ENCODE measurements at regions not wholly inside any gene's neighbourhood (a gene's known extent, or its start where the extent isn't known, plus 50 kb on each side); places are given as distances from the start of the nearest gene placed in this dataset.

DNA sequence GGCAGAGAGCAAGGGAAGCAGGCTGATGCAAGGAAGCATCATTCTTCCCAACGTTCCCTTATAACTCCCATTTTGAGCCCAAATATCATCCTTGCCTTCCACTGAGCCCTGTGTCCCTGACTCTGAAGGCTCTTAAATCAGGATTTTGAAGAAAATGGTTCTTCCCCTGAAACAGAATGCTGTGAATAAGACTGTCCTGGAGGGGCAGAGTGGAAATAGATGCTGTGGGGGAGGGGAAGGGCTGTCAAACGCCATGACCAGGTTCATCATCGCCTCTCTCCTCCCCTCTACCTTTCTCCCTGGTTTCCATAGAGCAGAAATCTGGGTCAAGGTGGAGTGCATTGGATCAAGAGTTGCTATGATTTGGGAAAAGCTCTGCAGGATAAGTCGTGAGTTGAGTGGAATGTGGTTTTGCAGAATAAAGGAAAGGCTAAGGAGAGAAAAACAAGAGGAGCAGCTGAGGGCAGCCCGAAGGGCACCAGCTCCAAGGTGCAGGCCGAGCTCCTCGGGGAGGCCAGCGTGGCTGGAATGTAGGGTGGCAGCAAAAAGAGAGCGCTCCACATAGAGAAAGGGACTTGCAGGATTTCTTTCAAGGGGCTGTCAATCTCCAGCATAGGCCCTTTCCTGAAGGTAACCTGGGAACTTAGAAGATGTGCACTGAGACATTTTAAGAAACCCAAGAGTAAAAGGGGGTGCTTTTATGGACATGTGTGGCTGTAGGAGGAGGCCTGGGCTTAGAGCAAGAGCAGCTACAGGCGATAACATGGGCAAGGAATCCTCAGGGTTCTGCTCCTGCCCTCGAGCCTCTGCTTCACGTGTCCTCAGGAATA is 120.8 kb upstream of the CDYL start:
- Histone ChIP-seq H3K9ac (ENCODE audit: low read length) (no peak overlapping the region), H3K4me1 (ENCODE audit: control insufficient read depth in 1 of 2, insufficient read depth in 2 of 2, low read length in 2 of 2) (peaks cover 2 to 5% of the 10 kb centered on the region in 2 experiments), H2BK12ac (ENCODE audit: low read length) (no peak overlapping the region), H3K4me2 (ENCODE audit: low read length) (no peak overlapping the region), H4K12ac (ENCODE audit: low read depth, low read length) (no peak overlapping the region), H4K8ac (ENCODE audit: low read depth, low read length) (no peak overlapping the region), H2AFZ (ENCODE audit: insufficient read depth, low read length, poor library complexity) (no peak overlapping the region), H2BK5ac (ENCODE audit: low read depth, low read length, poor library complexity) (no peak overlapping the region), H3K9me3 (ENCODE audit: insufficient read depth, low read depth, low read length) (no peaks in the 10 kb centered on the region), H3K4ac (ENCODE audit: low read depth, low read length) (no peak overlapping the region), H3K18ac (ENCODE audit: low read length) (no peak overlapping the region), H3K36me3 (ENCODE audit: control insufficient read depth in 1 of 2, insufficient read depth in 2 of 2, low read length in 2 of 2) (no peaks in the 10 kb centered on the region), H3K23ac (ENCODE audit: low read length) (no peak overlapping the region), H3K27ac (ENCODE audit: low read depth, low read length) (no peak overlapping the region), H4K91ac (ENCODE audit: low read depth, low read length) (no peak overlapping the region), H3K79me1 (ENCODE audit: low read length) (no peaks in the 10 kb centered on the region), H3K4me3 (ENCODE audit: low read depth, low read length) (no peak overlapping the region), H3K14ac (ENCODE audit: low read length) (no peak overlapping the region), H2AK5ac (ENCODE audit: low read length) (no peak overlapping the region), H3K27me3 (ENCODE audit: insufficient read depth, low read length) (no peaks in the 10 kb centered on the region), H2BK120ac (ENCODE audit: insufficient read depth, low read length, poor library complexity) (no peak overlapping the region), H3K79me2 (ENCODE audit: control insufficient read depth, insufficient read depth, low read length, poor library complexity) (no peaks in the 10 kb centered on the region)
- WGBS (ENCODE audit: extremely low coverage, insufficient coverage, insufficient read length), result no CpG with 5 or more reads among the region's 12 CpGs
- no peak for DNase-seq

DNA sequence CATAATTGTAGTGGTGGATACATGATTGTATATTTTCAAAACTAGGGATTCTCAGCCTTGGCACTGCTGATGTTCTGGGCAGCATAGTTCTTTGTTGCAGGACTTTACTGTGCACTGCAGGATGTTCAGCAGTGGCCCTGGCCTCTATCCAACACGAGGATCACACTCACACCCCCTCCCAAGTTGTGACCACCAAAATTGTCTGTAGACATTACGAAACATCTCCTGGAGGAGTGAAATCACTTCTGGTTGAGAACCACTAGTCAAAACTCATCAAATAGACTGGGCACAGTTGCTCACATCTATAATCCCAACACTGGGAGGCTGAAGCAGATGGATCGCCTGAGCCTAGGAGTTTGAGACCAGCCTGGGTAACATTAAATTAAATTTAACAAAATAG is 123.1 kb upstream of the CDYL start:
- Histone ChIP-seq H3K79me1 (ENCODE audit: low read length) (no peaks in the 10 kb centered on the region), H3K4me2 (ENCODE audit: low read length) (no peak overlapping the region), H3K14ac (ENCODE audit: low read length) (no peak overlapping the region), H4K8ac (ENCODE audit: low read depth, low read length) (no peak overlapping the region), H3K9ac (ENCODE audit: low read length) (no peak overlapping the region), H3K4me3 (ENCODE audit: low read depth, low read length) (no peak overlapping the region), H4K91ac (ENCODE audit: low read depth, low read length) (no peak overlapping the region), H3K18ac (ENCODE audit: low read length) (no peak overlapping the region), H3K79me2 (ENCODE audit: control insufficient read depth, insufficient read depth, low read length, poor library complexity) (no peaks in the 10 kb centered on the region), H2BK120ac (ENCODE audit: insufficient read depth, low read length, poor library complexity) (no peak overlapping the region), H3K27ac (ENCODE audit: low read depth, low read length) (no peak overlapping the region), H3K27me3 (ENCODE audit: insufficient read depth, low read length) (no peaks in the 10 kb centered on the region), H2AFZ (ENCODE audit: insufficient read depth, low read length, poor library complexity) (no peak overlapping the region), H2AK5ac (ENCODE audit: low read length) (no peak overlapping the region), H3K4me1 (ENCODE audit: control insufficient read depth in 1 of 2, insufficient read depth in 2 of 2, low read length in 2 of 2) (peaks cover 2 to 5% of the 10 kb centered on the region in 2 experiments), H2BK5ac (ENCODE audit: low read depth, low read length, poor library complexity) (no peak overlapping the region), H3K36me3 (ENCODE audit: control insufficient read depth in 1 of 2, insufficient read depth in 2 of 2, low read length in 2 of 2) (no peaks in the 10 kb centered on the region), H3K23ac (ENCODE audit: low read length) (no peak overlapping the region), H2BK12ac (ENCODE audit: low read length) (no peak overlapping the region), H4K12ac (ENCODE audit: low read depth, low read length) (no peak overlapping the region), H3K4ac (ENCODE audit: low read depth, low read length) (no peak overlapping the region), H3K9me3 (ENCODE audit: insufficient read depth, low read depth, low read length) (no peaks in the 10 kb centered on the region)
- DNase-seq, result no peak
- WGBS (ENCODE audit: extremely low coverage, insufficient coverage, insufficient read length), result no CpG with 5 or more reads among the region's 3 CpGs

DNA sequence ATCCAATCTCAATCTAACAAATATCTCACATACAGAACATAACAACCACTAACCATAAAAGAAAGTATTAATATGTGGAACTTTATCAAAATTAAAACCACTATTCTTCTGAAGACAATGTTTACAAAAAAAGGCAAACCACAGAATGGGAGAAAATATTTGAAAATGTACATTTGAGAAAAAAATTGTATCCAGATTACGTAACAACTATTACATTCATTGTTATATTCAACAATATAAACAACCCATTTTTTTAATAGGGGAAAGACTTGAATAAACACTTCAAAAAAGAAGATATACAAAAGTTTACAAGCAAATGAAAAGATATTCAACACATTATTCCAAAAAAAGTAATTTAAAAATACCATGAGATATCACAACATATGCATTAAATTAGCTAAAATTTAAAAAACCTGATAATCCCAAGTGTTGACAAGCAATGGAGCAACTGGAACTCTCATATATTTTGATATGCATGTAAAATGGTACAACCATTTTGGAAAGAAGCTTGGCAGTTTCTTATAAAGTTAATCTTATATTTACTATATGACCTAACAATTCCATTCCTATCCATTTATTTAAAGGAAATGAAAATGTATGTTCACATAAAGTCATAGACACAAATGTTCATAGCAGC is 124.3 kb upstream of the CDYL start:
- no CpG with 5 or more reads among the region's 1 CpG for WGBS (ENCODE audit: extremely low coverage, insufficient coverage, insufficient read length)
- no peak overlapping the region for H3K23ac ChIP-seq (ENCODE audit: low read length)
- H4K91ac ChIP-seq (ENCODE audit: low read depth, low read length), result no peak overlapping the region
- H3K14ac ChIP-seq (ENCODE audit: low read length), result no peak overlapping the region
- H2BK120ac ChIP-seq (ENCODE audit: insufficient read depth, low read length, poor library complexity), result no peak overlapping the region
- H3K27me3 ChIP-seq (ENCODE audit: insufficient read depth, low read length), result no peaks in the 10 kb centered on the region
- H2AK5ac ChIP-seq (ENCODE audit: low read length), result no peak overlapping the region
- H3K27ac ChIP-seq (ENCODE audit: low read depth, low read length), result no peak overlapping the region
- H4K12ac ChIP-seq (ENCODE audit: low read depth, low read length), result no peak overlapping the region
- H2BK5ac ChIP-seq (ENCODE audit: low read depth, low read length, poor library complexity), result no peak overlapping the region
- H3K9ac ChIP-seq (ENCODE audit: low read length), result no peak overlapping the region
- no peaks in the 10 kb centered on the region for H3K9me3 ChIP-seq (ENCODE audit: insufficient read depth, low read depth, low read length)
- peaks cover 7 to 11% of the 10 kb centered on the region in 2 experiments for H3K4me1 ChIP-seq (ENCODE audit: control insufficient read depth in 1 of 2, insufficient read depth in 2 of 2, low read length in 2 of 2)
- peaks cover 5% of the 10 kb centered on the region for H3K79me1 ChIP-seq (ENCODE audit: low read length)
- no peak overlapping the region for H3K4me2 ChIP-seq (ENCODE audit: low read length)
- DNase-seq, result no peak
- no peaks in the 10 kb centered on the region for H3K36me3 ChIP-seq (ENCODE audit: control insufficient read depth in 1 of 2, insufficient read depth in 2 of 2, low read length in 2 of 2)
- H3K18ac ChIP-seq (ENCODE audit: low read length), result no peak overlapping the region
- no peak overlapping the region for H4K8ac ChIP-seq (ENCODE audit: low read depth, low read length)
- H2AFZ ChIP-seq (ENCODE audit: insufficient read depth, low read length, poor library complexity), result no peak overlapping the region
- no peak overlapping the region for H3K4ac ChIP-seq (ENCODE audit: low read depth, low read length)
- no peak overlapping the region for H2BK12ac ChIP-seq (ENCODE audit: low read length)
- H3K4me3 ChIP-seq (ENCODE audit: low read depth, low read length), result no peak overlapping the region
- H3K79me2 ChIP-seq (ENCODE audit: control insufficient read depth, insufficient read depth, low read length, poor library complexity), result no peaks in the 10 kb centered on the region

- WGBS (ENCODE audit: extremely low coverage, insufficient coverage, insufficient read length), result no CpG with 5 or more reads among the region's 3 CpGs
- no peaks in the 10 kb centered on the region for H3K27me3 ChIP-seq (ENCODE audit: insufficient read depth, low read length)
Observed at GRCh38 chr6:4649728-4650127, 126.5 kb upstream of the CDYL start.

More at GRCh38 chr6:4649728-4650127, 126.5 kb upstream of the CDYL start:
- Histone ChIP-seq H3K4me3 (ENCODE audit: low read depth, low read length) (no peak overlapping the region), H3K9me3 (ENCODE audit: insufficient read depth, low read depth, low read length) (no peaks in the 10 kb centered on the region), H3K14ac (ENCODE audit: low read length) (no peak overlapping the region), H3K36me3 (ENCODE audit: control insufficient read depth in 1 of 2, insufficient read depth in 2 of 2, low read length in 2 of 2) (no peaks in the 10 kb centered on the region), H3K79me1 (ENCODE audit: low read length) (peaks cover 6% of the 10 kb centered on the region), H3K4me2 (ENCODE audit: low read length) (no peak overlapping the region), H3K27ac (ENCODE audit: low read depth, low read length) (no peak overlapping the region), H3K4ac (ENCODE audit: low read depth, low read length) (no peak overlapping the region), H3K23ac (ENCODE audit: low read length) (no peak overlapping the region), H3K79me2 (ENCODE audit: control insufficient read depth, insufficient read depth, low read length, poor library complexity) (no peaks in the 10 kb centered on the region), H2AFZ (ENCODE audit: insufficient read depth, low read length, poor library complexity) (no peak overlapping the region), H3K18ac (ENCODE audit: low read length) (no peak overlapping the region), H3K9ac (ENCODE audit: low read length) (no peak overlapping the region), H2BK120ac (ENCODE audit: insufficient read depth, low read length, poor library complexity) (no peak overlapping the region), H2AK5ac (ENCODE audit: low read length) (no peak overlapping the region), H2BK5ac (ENCODE audit: low read depth, low read length, poor library complexity) (no peak overlapping the region), H4K8ac (ENCODE audit: low read depth, low read length) (no peak overlapping the region), H2BK12ac (ENCODE audit: low read length) (no peak overlapping the region), H4K91ac (ENCODE audit: low read depth, low read length) (no peak overlapping the region), H3K4me1 (ENCODE audit: control insufficient read depth in 1 of 2, insufficient read depth in 2 of 2, low read length in 2 of 2) (peaks cover 6 to 10% of the 10 kb centered on the region in 2 experiments), H4K12ac (ENCODE audit: low read depth, low read length) (no peak overlapping the region)
- DNase-seq, result peak in 1 of 2 donors; percentile 23
